ENCODE measurements at regions not wholly inside any gene's neighbourhood (a gene's known extent, or its start where the extent isn't known, plus 50 kb on each side); places are given as distances from the start of the nearest gene placed in this dataset.

DNA sequence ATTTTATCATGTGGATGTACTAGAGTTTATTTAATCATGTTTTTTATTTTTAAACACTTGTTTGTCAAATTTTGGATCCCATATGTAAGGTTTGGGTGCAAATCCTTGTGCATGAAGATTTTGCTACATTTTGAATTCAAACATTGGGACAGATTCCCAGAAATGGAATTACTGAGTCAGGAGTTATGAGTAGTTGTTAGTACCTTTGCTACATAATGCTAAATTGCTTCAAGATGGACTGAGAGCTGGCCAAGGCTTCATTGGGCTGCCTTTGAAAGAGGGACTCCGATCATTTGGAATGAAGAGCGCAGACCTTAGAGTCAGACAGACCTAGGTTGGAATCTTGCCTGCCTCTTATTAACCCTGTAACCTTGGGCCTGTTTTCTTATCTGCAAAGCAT, 154.9 kb upstream of the PWP1 start:
- WGBS (ENCODE audit: low lambda C conversion rate) = 73% methylated on average over 2 of the region's 2 CpGs
- Histone ChIP-seq H2AFZ (ENCODE audit: low read length) (no peak overlapping the region), H3K4me3 (replicated peaks in 1 of 3; ENCODE audit: insufficient read depth in 1 of 3, low read depth in 2 of 3, low read length in 3 of 3) (no peak overlapping the region), H3K9ac (ENCODE audit: insufficient read depth, low read depth, low read length) (no peak overlapping the region), H3K4me2 (ENCODE audit: low read depth, low read length) (no peak overlapping the region), H4K20me1 (ENCODE audit: insufficient read depth, low read length) (no peaks in the 10 kb centered on the region), H3K9me3 (ENCODE audit: low read length) (no peaks in the 10 kb centered on the region), H3K79me2 (ENCODE audit: insufficient read depth, low read length) (no peaks in the 10 kb centered on the region), H3K36me3 (replicated peaks in 1 of 2; ENCODE audit: control insufficient read depth in 1 of 2, insufficient read depth in 2 of 2, low read length in 2 of 2) (no peaks in the 10 kb centered on the region), H3K27me3 (ENCODE audit: control insufficient read depth in 1 of 2, insufficient read depth in 2 of 2, low read length in 2 of 2) (no peaks in the 10 kb centered on the region), H3K27ac (ENCODE audit: extremely low read length, insufficient read depth, low read length) (no peak overlapping the region), H3K4me1 (ENCODE audit: insufficient read depth, low read length) (peaks cover 11% of the 10 kb centered on the region)
- in situ Hi-C loops (cut with HindIII; ENCODE audit: extremely low pct_ligation_motif_present, low pct_unique_long_range_greater_than_20kb) (no loop called here), intact Hi-C loops (cut with micrococcal nuclease; ENCODE audit: unreplicated experiment) (no loop called here)
- ATAC-seq = no peak
- CTCF ChIA-PET (ENCODE audit: low intra/inter-chr PET ratio, low total read pairs) = no interaction called here
- DNase-seq (ENCODE audit: low spot score) = no peak
- POLR2A ChIA-PET = no interaction called here
- no TSS peak for BruUV-seq (replicated peaks)
- no peak for TF ChIP-seq RFXAP (CRISPR knock-in tag; IDR thresholded peaks at IDR 0.05; ENCODE audit: borderline replicate concordance)
- TF ChIP-seq ZC3H13 (CRISPR knock-in tag; IDR thresholded peaks at IDR 0.05) = no peak
- no peak for TF ChIP-seq KLF11 (CRISPR knock-in tag; IDR thresholded peaks at IDR 0.05)
- TF ChIP-seq, protein P1, sequence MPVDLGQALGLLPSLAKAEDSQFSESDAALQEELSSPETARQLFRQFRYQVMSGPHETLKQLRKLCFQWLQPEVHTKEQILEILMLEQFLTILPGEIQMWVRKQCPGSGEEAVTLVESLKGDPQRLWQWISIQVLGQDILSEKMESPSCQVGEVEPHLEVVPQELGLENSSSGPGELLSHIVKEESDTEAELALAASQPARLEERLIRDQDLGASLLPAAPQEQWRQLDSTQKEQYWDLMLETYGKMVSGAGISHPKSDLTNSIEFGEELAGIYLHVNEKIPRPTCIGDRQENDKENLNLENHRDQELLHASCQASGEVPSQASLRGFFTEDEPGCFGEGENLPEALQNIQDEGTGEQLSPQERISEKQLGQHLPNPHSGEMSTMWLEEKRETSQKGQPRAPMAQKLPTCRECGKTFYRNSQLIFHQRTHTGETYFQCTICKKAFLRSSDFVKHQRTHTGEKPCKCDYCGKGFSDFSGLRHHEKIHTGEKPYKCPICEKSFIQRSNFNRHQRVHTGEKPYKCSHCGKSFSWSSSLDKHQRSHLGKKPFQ (CRISPR knock-in tag; IDR thresholded peaks at IDR 0.05; ENCODE audit: insufficient replicate concordance) = no peak
- no peak for TF ChIP-seq ZNF644 (CRISPR knock-in tag; IDR thresholded peaks at IDR 0.05; ENCODE audit: low read depth)
- no peak for TF ChIP-seq FLYWCH1 (CRISPR knock-in tag; IDR thresholded peaks at IDR 0.05)
- no peak for TF ChIP-seq MXD4 (CRISPR knock-in tag; IDR thresholded peaks at IDR 0.05)
- TF ChIP-seq MIER3 (CRISPR knock-in tag; IDR thresholded peaks at IDR 0.05; ENCODE audit: borderline replicate concordance) = no peak
- TF ChIP-seq, protein P2, sequence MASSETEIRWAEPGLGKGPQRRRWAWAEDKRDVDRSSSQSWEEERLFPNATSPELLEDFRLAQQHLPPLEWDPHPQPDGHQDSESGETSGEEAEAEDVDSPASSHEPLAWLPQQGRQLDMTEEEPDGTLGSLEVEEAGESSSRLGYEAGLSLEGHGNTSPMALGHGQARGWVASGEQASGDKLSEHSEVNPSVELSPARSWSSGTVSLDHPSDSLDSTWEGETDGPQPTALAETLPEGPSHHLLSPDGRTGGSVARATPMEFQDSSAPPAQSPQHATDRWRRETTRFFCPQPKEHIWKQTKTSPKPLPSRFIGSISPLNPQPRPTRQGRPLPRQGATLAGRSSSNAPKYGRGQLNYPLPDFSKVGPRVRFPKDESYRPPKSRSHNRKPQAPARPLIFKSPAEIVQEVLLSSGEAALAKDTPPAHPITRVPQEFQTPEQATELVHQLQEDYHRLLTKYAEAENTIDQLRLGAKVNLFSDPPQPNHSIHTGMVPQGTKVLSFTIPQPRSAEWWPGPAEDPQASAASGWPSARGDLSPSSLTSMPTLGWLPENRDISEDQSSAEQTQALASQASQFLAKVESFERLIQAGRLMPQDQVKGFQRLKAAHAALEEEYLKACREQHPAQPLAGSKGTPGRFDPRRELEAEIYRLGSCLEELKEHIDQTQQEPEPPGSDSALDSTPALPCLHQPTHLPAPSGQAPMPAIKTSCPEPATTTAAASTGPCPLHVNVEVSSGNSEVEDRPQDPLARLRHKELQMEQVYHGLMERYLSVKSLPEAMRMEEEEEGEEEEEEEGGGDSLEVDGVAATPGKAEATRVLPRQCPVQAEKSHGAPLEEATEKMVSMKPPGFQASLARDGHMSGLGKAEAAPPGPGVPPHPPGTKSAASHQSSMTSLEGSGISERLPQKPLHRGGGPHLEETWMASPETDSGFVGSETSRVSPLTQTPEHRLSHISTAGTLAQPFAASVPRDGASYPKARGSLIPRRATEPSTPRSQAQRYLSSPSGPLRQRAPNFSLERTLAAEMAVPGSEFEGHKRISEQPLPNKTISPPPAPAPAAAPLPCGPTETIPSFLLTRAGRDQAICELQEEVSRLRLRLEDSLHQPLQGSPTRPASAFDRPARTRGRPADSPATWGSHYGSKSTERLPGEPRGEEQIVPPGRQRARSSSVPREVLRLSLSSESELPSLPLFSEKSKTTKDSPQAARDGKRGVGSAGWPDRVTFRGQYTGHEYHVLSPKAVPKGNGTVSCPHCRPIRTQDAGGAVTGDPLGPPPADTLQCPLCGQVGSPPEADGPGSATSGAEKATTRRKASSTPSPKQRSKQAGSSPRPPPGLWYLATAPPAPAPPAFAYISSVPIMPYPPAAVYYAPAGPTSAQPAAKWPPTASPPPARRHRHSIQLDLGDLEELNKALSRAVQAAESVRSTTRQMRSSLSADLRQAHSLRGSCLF (CRISPR knock-in tag; IDR thresholded peaks at IDR 0.05; ENCODE audit: borderline replicate concordance) = no peak
- TF ChIP-seq, protein P3, sequence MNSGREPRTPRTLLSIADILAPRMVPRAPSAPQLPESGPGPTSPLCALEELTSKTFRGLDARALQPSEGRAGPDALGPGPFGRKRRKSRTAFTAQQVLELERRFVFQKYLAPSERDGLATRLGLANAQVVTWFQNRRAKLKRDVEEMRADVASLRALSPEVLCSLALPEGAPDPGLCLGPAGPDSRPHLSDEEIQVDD (CRISPR knock-in tag; IDR thresholded peaks at IDR 0.05; ENCODE audit: borderline replicate concordance) = no peak
- TF ChIP-seq, protein P4, sequence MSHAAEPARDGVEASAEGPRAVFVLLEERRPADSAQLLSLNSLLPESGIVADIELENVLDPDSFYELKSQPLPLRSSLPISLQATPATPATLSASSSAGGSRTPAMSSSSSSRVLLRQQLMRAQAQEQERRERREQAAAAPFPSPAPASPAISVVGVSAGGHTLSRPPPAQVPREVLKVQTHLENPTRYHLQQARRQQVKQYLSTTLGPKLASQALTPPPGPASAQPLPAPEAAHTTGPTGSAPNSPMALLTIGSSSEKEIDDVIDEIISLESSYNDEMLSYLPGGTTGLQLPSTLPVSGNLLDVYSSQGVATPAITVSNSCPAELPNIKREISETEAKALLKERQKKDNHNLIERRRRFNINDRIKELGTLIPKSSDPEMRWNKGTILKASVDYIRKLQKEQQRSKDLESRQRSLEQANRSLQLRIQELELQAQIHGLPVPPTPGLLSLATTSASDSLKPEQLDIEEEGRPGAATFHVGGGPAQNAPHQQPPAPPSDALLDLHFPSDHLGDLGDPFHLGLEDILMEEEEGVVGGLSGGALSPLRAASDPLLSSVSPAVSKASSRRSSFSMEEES (CRISPR knock-in tag; IDR thresholded peaks at IDR 0.05) = no peak
- FAIRE-seq = no peak
